ENCODE measurements at regions not wholly inside any gene's neighbourhood (a gene's known extent, or its start where the extent isn't known, plus 50 kb on each side); places are given as distances from the start of the nearest gene placed in this dataset.
A peak's percentile ranks its signal among the peaks of the same experiment; 100 is the strongest.

- DNase-seq, result no peak
Observed at GRCh38 chr13:31927219-31927653, 104.3 kb upstream of the FRY start.

- no peak for DNase-seq
Observed at GRCh38 chr13:31929031-31929770, 102.4 kb upstream of the FRY start.

- DNase-seq, result no peak
Observed at GRCh38 chr13:31930490-31930889, 101.1 kb upstream of the FRY start.

GRCh38 chr13:31930901-31931522, 100.6 kb upstream of the FRY start:
- DNase-seq, result no peak

GRCh38 chr13:31937436-31937835, 94.1 kb upstream of the FRY start:
- no peak for DNase-seq

GRCh38 chr13:31940076-31940475, 91.5 kb upstream of the FRY start:
- DNase-seq, result no peak

- no peak for DNase-seq
Observed at GRCh38 chr13:31943591-31943990, 88.0 kb upstream of the FRY start.

GRCh38 chr13:31944262-31945160, 87.1 kb upstream of the FRY start:
- no peak for DNase-seq

GRCh38 chr13:31945202-31945961, 86.2 kb upstream of the FRY start:
- DNase-seq, result peak; percentile 47

- DNase-seq, result no peak
Observed at GRCh38 chr13:31946091-31946770, 85.3 kb upstream of the FRY start.

GRCh38 chr13:31947105-31947504, 84.5 kb upstream of the FRY start:
- DNase-seq, result no peak

GRCh38 chr13:31947506-31947905, 84.1 kb upstream of the FRY start:
- DNase-seq, result no peak

- no peak for DNase-seq
Observed at GRCh38 chr13:31949486-31949885, 82.1 kb upstream of the FRY start.

GRCh38 chr13:31950111-31950815, 81.3 kb upstream of the FRY start:
- DNase-seq, result no peak

- no peak for DNase-seq
Observed at GRCh38 chr13:31951215-31951678, 80.3 kb upstream of the FRY start.

GRCh38 chr13:31952641-31953380, 78.8 kb upstream of the FRY start:
- no peak for DNase-seq

- no peak for DNase-seq
Observed at GRCh38 chr13:31955101-31955500, 76.5 kb upstream of the FRY start.

GRCh38 chr13:31955741-31956140, 75.8 kb upstream of the FRY start:
- no peak for DNase-seq

GRCh38 chr13:31956980-31957644, 74.5 kb upstream of the FRY start:
- no peak for DNase-seq
